Nephron progenitor cell (in vitro differentiated cells): ENCODE measurements at regions not wholly inside any gene's neighbourhood (a gene's known extent, or its start where the extent isn't known, plus 50 kb on each side); places are given as distances from the start of the nearest gene placed in this dataset.
"Not testable (repeated sequence)": the region's sequence is repeated elsewhere in the genome, so short reads cannot be mapped to it uniquely, and the experiment has no call there.

Experiments used
- DNase-seq: peaks from one replicate; pipeline ENCODE4 v3.0.0; 2021
- H3K27ac Mint-ChIP-seq: 2 replicates; pipeline ENCODE4 v1.8.0; 2021; ENCODE audit warnings: mild to moderate bottlenecking, moderate library complexity, mixed read lengths
- H3K27me3 Mint-ChIP-seq: 2 replicates; pipeline ENCODE4 v1.8.0; 2021; ENCODE audit warnings: mild to moderate bottlenecking, low read depth, mixed read lengths; ENCODE audit not compliant: poor library complexity
- H3K36me3 Mint-ChIP-seq: 2 replicates; pipeline ENCODE4 v1.8.0; 2021; ENCODE audit warnings: low read depth, mixed read lengths
- H3K4me1 Mint-ChIP-seq: 2 replicates; pipeline ENCODE4 v1.8.0; 2021; ENCODE audit warnings: mixed read lengths
- H3K4me3 Mint-ChIP-seq: 2 replicates; pipeline ENCODE4 v1.8.0; 2021; ENCODE audit warnings: mild to moderate bottlenecking, moderate library complexity, mixed read lengths
- H3K9me3 Mint-ChIP-seq: 2 replicates; pipeline ENCODE4 v1.8.0; 2021; ENCODE audit warnings: mild to moderate bottlenecking, moderate library complexity, mixed read lengths
- TF ChIP-seq, protein P1 (sequence below): fragments of 200-600 bp; sonication (generic); IDR thresholded peaks from 2 replicates; pipeline ENCODE4 v1.5.0; 2021; ENCODE audit warnings: antibody characterized with exemption

DNA sequence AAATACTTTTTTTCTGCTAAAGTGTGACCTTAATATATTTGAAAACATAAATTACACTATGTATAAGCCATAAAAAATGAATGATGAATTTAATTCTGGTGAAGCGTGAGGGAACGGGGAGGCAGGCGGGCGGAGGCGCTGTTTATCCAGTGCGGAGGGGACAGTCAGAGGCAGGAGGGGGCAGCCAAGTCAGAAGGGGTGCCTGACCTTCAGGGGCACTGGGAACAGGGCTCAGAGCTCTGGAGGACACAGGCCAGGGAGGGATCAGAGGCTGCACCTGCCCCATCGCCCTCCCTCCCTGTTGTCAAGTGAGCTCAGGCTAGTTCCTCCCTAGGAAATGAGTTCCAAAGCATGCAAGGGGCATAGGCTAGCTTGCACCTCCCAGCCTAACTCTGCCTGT, 82.0 kb upstream of the CASZ1 start:
- TF ChIP-seq, protein P1, sequence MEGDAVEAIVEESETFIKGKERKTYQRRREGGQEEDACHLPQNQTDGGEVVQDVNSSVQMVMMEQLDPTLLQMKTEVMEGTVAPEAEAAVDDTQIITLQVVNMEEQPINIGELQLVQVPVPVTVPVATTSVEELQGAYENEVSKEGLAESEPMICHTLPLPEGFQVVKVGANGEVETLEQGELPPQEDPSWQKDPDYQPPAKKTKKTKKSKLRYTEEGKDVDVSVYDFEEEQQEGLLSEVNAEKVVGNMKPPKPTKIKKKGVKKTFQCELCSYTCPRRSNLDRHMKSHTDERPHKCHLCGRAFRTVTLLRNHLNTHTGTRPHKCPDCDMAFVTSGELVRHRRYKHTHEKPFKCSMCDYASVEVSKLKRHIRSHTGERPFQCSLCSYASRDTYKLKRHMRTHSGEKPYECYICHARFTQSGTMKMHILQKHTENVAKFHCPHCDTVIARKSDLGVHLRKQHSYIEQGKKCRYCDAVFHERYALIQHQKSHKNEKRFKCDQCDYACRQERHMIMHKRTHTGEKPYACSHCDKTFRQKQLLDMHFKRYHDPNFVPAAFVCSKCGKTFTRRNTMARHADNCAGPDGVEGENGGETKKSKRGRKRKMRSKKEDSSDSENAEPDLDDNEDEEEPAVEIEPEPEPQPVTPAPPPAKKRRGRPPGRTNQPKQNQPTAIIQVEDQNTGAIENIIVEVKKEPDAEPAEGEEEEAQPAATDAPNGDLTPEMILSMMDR: no peak
- H3K36me3 Mint-ChIP-seq: no peaks in the 10 kb centered on the region
- H3K4me3 Mint-ChIP-seq: no peak overlapping the region
- no peak for DNase-seq
- H3K4me1 Mint-ChIP-seq: peaks cover 17% of the 10 kb centered on the region
- H3K9me3 Mint-ChIP-seq: no peaks in the 10 kb centered on the region
- peaks cover 36% of the 10 kb centered on the region for H3K27me3 Mint-ChIP-seq
- no peak overlapping the region for H3K27ac Mint-ChIP-seq

- Mint-ChIP-seq H3K27ac (no peak overlapping the region), H3K27me3 (peaks cover 43% of the 10 kb centered on the region), H3K36me3 (no peaks in the 10 kb centered on the region), H3K4me3 (no peak overlapping the region), H3K9me3 (no peaks in the 10 kb centered on the region), H3K4me1 (peaks cover 17% of the 10 kb centered on the region)
- TF ChIP-seq, protein P1: no peak
- DNase-seq: no peak
Observed at GRCh38 chr1:10880063-10880462, 83.6 kb upstream of the CASZ1 start.

GRCh38 chr1:10881046-10881445, 84.6 kb upstream of the CASZ1 start:
- Mint-ChIP-seq H3K4me3 (no peak overlapping the region), H3K36me3 (no peaks in the 10 kb centered on the region), H3K27me3 (peaks cover 52% of the 10 kb centered on the region), H3K27ac (no peak overlapping the region), H3K9me3 (no peaks in the 10 kb centered on the region), H3K4me1 (peaks cover 17% of the 10 kb centered on the region)
- DNase-seq: no peak
- TF ChIP-seq, protein P1: no peak

- no peak for DNase-seq
- Mint-ChIP-seq H3K4me3 (no peak overlapping the region), H3K4me1 (peaks cover 10% of the 10 kb centered on the region), H3K9me3 (no peaks in the 10 kb centered on the region), H3K36me3 (no peaks in the 10 kb centered on the region), H3K27me3 (peaks cover 55% of the 10 kb centered on the region), H3K27ac (peak overlapping the region; percentile 16)
- TF ChIP-seq, protein P1: no peak
Observed at GRCh38 chr1:10882069-10882468, 85.6 kb upstream of the CASZ1 start.

- H3K9me3 Mint-ChIP-seq, DNase-seq, H3K27ac Mint-ChIP-seq, H3K4me3 Mint-ChIP-seq, H3K36me3 Mint-ChIP-seq: not testable (repeated sequence)
- peaks cover 81% of the 10 kb centered on the region for H3K27me3 Mint-ChIP-seq
- peaks cover 27% of the 10 kb centered on the region for H3K4me1 Mint-ChIP-seq
Observed at GRCh38 chr1:10887032-10887431, 90.6 kb upstream of the CASZ1 start.

GRCh38 chr1:10888291-10888690, 91.8 kb upstream of the CASZ1 start:
- H3K9me3 Mint-ChIP-seq: no peaks in the 10 kb centered on the region
- no peaks in the 10 kb centered on the region for H3K36me3 Mint-ChIP-seq
- H3K4me1 Mint-ChIP-seq: peaks cover 27% of the 10 kb centered on the region
- TF ChIP-seq, protein P1: no peak
- DNase-seq: peak; percentile 54
- H3K27ac Mint-ChIP-seq: no peak overlapping the region
- peak overlapping the region; percentile 65 for H3K4me3 Mint-ChIP-seq
- H3K27me3 Mint-ChIP-seq: peaks cover 88% of the 10 kb centered on the region
